H9 (cell line): ENCODE measurements at regions not wholly inside any gene's neighbourhood (a gene's known extent, or its start where the extent isn't known, plus 50 kb on each side); places are given as distances from the start of the nearest gene placed in this dataset.

ENCODE experiments used
- DNase-seq: peaks from one replicate; pipeline ENCODE4 v3.0.0-alpha.2; 2017
- H2AFZ ChIP-seq: one replicate; pipeline ENCODE4 v1.6.1; 2013; ENCODE audit warnings: mild to moderate bottlenecking, low read length, control low read depth, moderate library complexity
- H2AK5ac ChIP-seq: 2 replicates; pipeline ENCODE4 v1.6.1; 2013; ENCODE audit warnings: low read length, control low read depth, mixed read lengths; ENCODE audit not compliant: insufficient read length
- H2BK120ac ChIP-seq: one replicate; pipeline ENCODE4 v1.6.1; 2013; ENCODE audit warnings: low read depth, mild to moderate bottlenecking, low read length, control low read depth, inconsistent platforms; ENCODE audit not compliant: poor library complexity, severe bottlenecking
- H2BK12ac ChIP-seq: 2 replicates; pipeline ENCODE4 v1.6.1; 2013; ENCODE audit warnings: low read length, control low read depth, mixed read lengths, low read depth; ENCODE audit not compliant: insufficient read length
- H2BK15ac ChIP-seq: 2 replicates; pipeline ENCODE4 v1.6.1; 2013; ENCODE audit warnings: low read depth, low read length, control low read depth
- H2BK20ac ChIP-seq: one replicate; pipeline ENCODE4 v1.6.1; 2013; ENCODE audit warnings: low read depth, mild to moderate bottlenecking, low read length, control low read depth, inconsistent platforms; ENCODE audit not compliant: poor library complexity, severe bottlenecking
- H2BK5ac ChIP-seq: 2 replicates; pipeline ENCODE4 v1.6.1; 2013; ENCODE audit warnings: low read length, control low read depth, mixed read lengths; ENCODE audit not compliant: insufficient read length
- H3K14ac ChIP-seq: 2 replicates; pipeline ENCODE4 v1.6.1; 2013; ENCODE audit warnings: low read length, control low read depth; ENCODE audit not compliant: insufficient read depth
- H3K18ac ChIP-seq: 2 replicates; pipeline ENCODE4 v1.6.1; 2013; ENCODE audit warnings: low read depth, mild to moderate bottlenecking, mixed read lengths, low read length, control low read depth; ENCODE audit not compliant: insufficient read length
- H3K23ac ChIP-seq: 2 replicates; pipeline ENCODE4 v1.6.1; 2013; ENCODE audit warnings: low read length, control low read depth, mixed read lengths, low read depth; ENCODE audit not compliant: insufficient read length
- H3K23me2 ChIP-seq: 2 replicates; pipeline ENCODE4 v1.6.1; 2013; ENCODE audit warnings: low read depth, mild to moderate bottlenecking, mixed read lengths, low read length, control low read depth; ENCODE audit not compliant: insufficient read length, poor library complexity, severe bottlenecking
- H3K27ac ChIP-seq: 2 replicates; pipeline ENCODE4 v1.5.1; 2013; ENCODE audit warnings: low read length, control low read depth, mixed read lengths, low read depth; ENCODE audit not compliant: insufficient read length
- H3K27me3 ChIP-seq: 2 replicates; pipeline ENCODE4 v1.6.1; 2013; ENCODE audit warnings: low read length, control low read depth, inconsistent platforms; ENCODE audit not compliant: insufficient read depth
- H3K4ac ChIP-seq: 2 replicates; pipeline ENCODE4 v1.6.1; 2013; ENCODE audit warnings: low read depth, mild to moderate bottlenecking, control low read depth, inconsistent platforms, low read length, moderate library complexity
- H3K4me1 ChIP-seq: 2 replicates; pipeline ENCODE4 v1.6.1; 2013; ENCODE audit warnings: low read length, control low read depth, inconsistent platforms; ENCODE audit not compliant: insufficient read depth
- H3K4me2 ChIP-seq: 2 replicates; pipeline ENCODE4 v1.6.1; 2013; ENCODE audit warnings: low read length, control low read depth, mixed read lengths; ENCODE audit not compliant: insufficient read length, insufficient read depth
- H3K56ac ChIP-seq: 2 replicates; pipeline ENCODE4 v1.6.1; 2013; ENCODE audit warnings: low read depth, mild to moderate bottlenecking, mixed read lengths, low read length, control low read depth; ENCODE audit not compliant: insufficient read length
- H3K79me1 ChIP-seq: 2 replicates; pipeline ENCODE4 v1.6.1; 2013; ENCODE audit warnings: low read depth, mild to moderate bottlenecking, moderate library complexity, low read length, control low read depth, inconsistent platforms; ENCODE audit not compliant: insufficient read depth, poor library complexity, severe bottlenecking
- H3K79me2 ChIP-seq: 2 replicates; pipeline ENCODE4 v1.6.1; 2013; ENCODE audit warnings: low read length, control low read depth, inconsistent platforms; ENCODE audit not compliant: insufficient read depth
- H3K9ac ChIP-seq: 2 replicates; pipeline ENCODE4 v1.6.1; 2013; ENCODE audit warnings: low read length, control low read depth, mixed read lengths; ENCODE audit not compliant: insufficient read length; ENCODE audit errors: extremely low read depth
- H3K9me3 ChIP-seq: one replicate; pipeline ENCODE4 v1.6.1; 2013; ENCODE audit warnings: low read depth, low read length, inconsistent platforms; ENCODE audit not compliant: control insufficient read depth
- H3T11ph ChIP-seq: one replicate; pipeline ENCODE4 v1.6.1; 2013; ENCODE audit warnings: mild to moderate bottlenecking, low read length, control low read depth, inconsistent platforms
- H4K20me1 ChIP-seq: one replicate; pipeline ENCODE4 v1.6.1; 2013; ENCODE audit not compliant: control insufficient read depth, insufficient read length, insufficient read depth
- H4K5ac ChIP-seq: 2 replicates; pipeline ENCODE4 v1.6.1; 2013; ENCODE audit warnings: low read depth, mild to moderate bottlenecking, mixed read lengths, low read length, control low read depth; ENCODE audit not compliant: insufficient read length
- H4K8ac ChIP-seq: replicated peaks from 2 replicates; pipeline ENCODE4 v1.6.1; 2013; ENCODE audit warnings: low read length, control low read depth, mixed read lengths, low read depth; ENCODE audit not compliant: insufficient read length
- H4K91ac ChIP-seq: 2 replicates; pipeline ENCODE4 v1.6.1; 2013; ENCODE audit warnings: low read depth, mild to moderate bottlenecking, moderate library complexity, mixed read lengths, low read length, control low read depth; ENCODE audit not compliant: insufficient read length
- H3K27ac Mint-ChIP-seq, 3 experiments: 2 replicates in 2 of 3; 3 replicates in 1 of 3; pipeline ENCODE4 v1.8.0; 2020 to 2021; ENCODE audit warnings: mixed read lengths in 3 of 3, mild to moderate bottlenecking in 1 of 3, moderate library complexity in 1 of 3
- H3K27me3 Mint-ChIP-seq: 2 replicates; pipeline ENCODE4 v1.8.0; 2021; ENCODE audit warnings: low read depth, mild to moderate bottlenecking, moderate library complexity, mixed read lengths
- H3K36me3 Mint-ChIP-seq, 3 experiments: 2 replicates in 2 of 3; 3 replicates in 1 of 3; pipeline ENCODE4 v1.8.0; 2020 to 2021; ENCODE audit warnings: low read depth in 3 of 3, mixed read lengths in 3 of 3; ENCODE audit not compliant: insufficient read depth in 1 of 3
- H3K4me1 Mint-ChIP-seq, 2 experiments: 2 replicates each; pipeline ENCODE4 v1.8.0; 2020; ENCODE audit warnings: mixed read lengths in 2 of 2
- H3K4me3 Mint-ChIP-seq, 2 experiments: 2 replicates in 1 of 2; 3 replicates in 1 of 2; pipeline ENCODE4 v1.8.0; 2020 to 2021; ENCODE audit warnings: mild to moderate bottlenecking in 2 of 2, mixed read lengths in 2 of 2, moderate library complexity in 1 of 2
- H3K9me3 Mint-ChIP-seq, 2 experiments: 2 replicates in 1 of 2; 3 replicates in 1 of 2; pipeline ENCODE4 v1.8.0; 2020; ENCODE audit warnings: mild to moderate bottlenecking in 2 of 2, mixed read lengths in 2 of 2, moderate library complexity in 1 of 2
- WGBS: extraction: QIAGEN DNeasy Blood & Tissue Kit; methylation state at CpG from one replicate; pipeline ENCODE4 v1.1.7; 2013; ENCODE audit warnings: missing lambda C conversion rate, low lambda C conversion rate, mixed read lengths; ENCODE audit not compliant: insufficient read length; ENCODE audit errors: extremely low coverage; 5-methylcytosine and 5-hydroxymethylcytosine counted together
- TF ChIP-seq, protein P1 (sequence below): fragments of 200-600 bp; sonication (generic); conservative IDR thresholded peaks from 3 replicates; pipeline ENCODE4 v1.8.0; 2021; ENCODE audit warnings: antibody characterized with exemption, mild to moderate bottlenecking

DNA sequence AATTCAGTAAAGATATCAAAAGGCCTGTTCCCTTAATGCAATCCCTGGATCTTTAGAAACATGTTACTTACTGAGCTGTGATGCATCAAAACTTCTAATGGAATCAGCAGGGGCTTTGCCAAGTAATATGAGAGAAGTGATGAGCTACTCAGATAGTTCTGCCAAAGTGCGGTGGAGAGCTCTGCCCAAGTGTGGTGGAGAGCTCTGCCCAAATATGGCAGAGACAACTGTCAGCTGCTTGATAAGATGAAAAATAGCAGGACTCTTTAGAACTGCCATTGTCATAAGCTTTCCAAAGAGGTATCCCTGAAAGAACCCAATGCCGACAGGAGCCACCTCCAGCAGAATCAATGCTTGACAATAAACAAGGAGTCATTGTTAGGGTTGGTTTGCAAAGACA lies 167.9 kb upstream of the SLC39A10 start:
- H3K56ac ChIP-seq = no peak overlapping the region
- H2AK5ac ChIP-seq = no peak overlapping the region
- WGBS = no CpG with 5 or more reads among the region's 2 CpGs
- Mint-ChIP-seq H3K4me1 (peaks cover 10 to 11% of the 10 kb centered on the region in 2 experiments), H3K4me3 (no peak overlapping the region), H3K9me3 (no peaks in the 10 kb centered on the region; a peak in 1 of 5 replicates), H3K27me3 (no peaks in the 10 kb centered on the region), H3K36me3 (no peaks in the 10 kb centered on the region; a peak in 1 of 7 replicates), H3K27ac (no peak overlapping the region)
- no peaks in the 10 kb centered on the region for H3K79me1 ChIP-seq
- H3T11ph ChIP-seq = no peak overlapping the region
- H2BK5ac ChIP-seq = no peak overlapping the region
- H3K23ac ChIP-seq = no peak overlapping the region
- no peak overlapping the region for H2BK120ac ChIP-seq
- no peak overlapping the region for H3K27ac ChIP-seq
- no peak overlapping the region for H2AFZ ChIP-seq
- no peak overlapping the region for H3K14ac ChIP-seq
- no peak overlapping the region for H3K9ac ChIP-seq
- TF ChIP-seq, protein P1, sequence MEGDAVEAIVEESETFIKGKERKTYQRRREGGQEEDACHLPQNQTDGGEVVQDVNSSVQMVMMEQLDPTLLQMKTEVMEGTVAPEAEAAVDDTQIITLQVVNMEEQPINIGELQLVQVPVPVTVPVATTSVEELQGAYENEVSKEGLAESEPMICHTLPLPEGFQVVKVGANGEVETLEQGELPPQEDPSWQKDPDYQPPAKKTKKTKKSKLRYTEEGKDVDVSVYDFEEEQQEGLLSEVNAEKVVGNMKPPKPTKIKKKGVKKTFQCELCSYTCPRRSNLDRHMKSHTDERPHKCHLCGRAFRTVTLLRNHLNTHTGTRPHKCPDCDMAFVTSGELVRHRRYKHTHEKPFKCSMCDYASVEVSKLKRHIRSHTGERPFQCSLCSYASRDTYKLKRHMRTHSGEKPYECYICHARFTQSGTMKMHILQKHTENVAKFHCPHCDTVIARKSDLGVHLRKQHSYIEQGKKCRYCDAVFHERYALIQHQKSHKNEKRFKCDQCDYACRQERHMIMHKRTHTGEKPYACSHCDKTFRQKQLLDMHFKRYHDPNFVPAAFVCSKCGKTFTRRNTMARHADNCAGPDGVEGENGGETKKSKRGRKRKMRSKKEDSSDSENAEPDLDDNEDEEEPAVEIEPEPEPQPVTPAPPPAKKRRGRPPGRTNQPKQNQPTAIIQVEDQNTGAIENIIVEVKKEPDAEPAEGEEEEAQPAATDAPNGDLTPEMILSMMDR = no peak
- no peak overlapping the region for H2BK12ac ChIP-seq
- no peaks in the 10 kb centered on the region for H3K79me2 ChIP-seq
- H3K18ac ChIP-seq = no peak overlapping the region
- H3K27me3 ChIP-seq = no peaks in the 10 kb centered on the region
- no peak overlapping the region for H4K91ac ChIP-seq
- no peak overlapping the region for H2BK20ac ChIP-seq
- no peaks in the 10 kb centered on the region for H3K9me3 ChIP-seq
- no peak overlapping the region for H4K8ac ChIP-seq
- DNase-seq = no peak
- no peak overlapping the region for H2BK15ac ChIP-seq
- no peak overlapping the region for H3K4me2 ChIP-seq
- H3K23me2 ChIP-seq = no peaks in the 10 kb centered on the region
- H4K5ac ChIP-seq = no peak overlapping the region
- H3K4ac ChIP-seq = no peak overlapping the region
- no peaks in the 10 kb centered on the region for H3K4me1 ChIP-seq
- H4K20me1 ChIP-seq = no peaks in the 10 kb centered on the region
